IMR-90 (cell line): ENCODE measurements at regions not wholly inside any gene's neighbourhood (a gene's known extent, or its start where the extent isn't known, plus 50 kb on each side); places are given as distances from the start of the nearest gene placed in this dataset.

Experiments
- ATAC-seq: fragments of 200-7000 bp; cut with Tn5 transposase; 2 replicates; pipeline ENCODE4 v1.9.1; 2020; ENCODE audit warnings: low read depth, mild to moderate bottlenecking, moderate library complexity
- BruUV-seq: library from RNA; stranded (reverse); fragments of 400-500 nt; replicated peaks from 2 replicates; lab custom pipeline; 2021; lab: Mats Ljungman, UMichigan
- CTCF ChIA-PET: fragments of 300-600 bp; formaldehyde crosslinking; extraction: SDS; loops from one replicate; lab custom pipeline; 2021; ENCODE audit warnings: antibody characterized with exemption; lab: Yijun Ruan, JAX
- POLR2A ChIA-PET: fragments of 300-600 bp; sonication (Branson Sonifier 250); formaldehyde crosslinking; loops from one replicate; lab custom pipeline; 2022; ENCODE audit warnings: antibody characterized with exemption; ENCODE audit not compliant: unreplicated experiment; lab: Charles Lee
- DNase-seq: peaks from one replicate; pipeline ENCODE4 v3.0.0; 2013
- H2AFZ ChIP-seq: replicated peaks from 2 replicates; pipeline ENCODE3; 2013; ENCODE audit warnings: low read length, mild to moderate bottlenecking; ENCODE audit not compliant: poor library complexity
- H2AK5ac ChIP-seq: 2 replicates; pipeline ENCODE4 v1.6.1; 2013; ENCODE audit warnings: low read depth, low read length, inconsistent platforms
- H2AK9ac ChIP-seq: replicated peaks from 2 replicates; pipeline ENCODE3; 2013; ENCODE audit warnings: mild to moderate bottlenecking, low read depth, low read length, moderate library complexity; ENCODE audit not compliant: poor library complexity
- H2BK120ac ChIP-seq: 2 replicates; pipeline ENCODE4 v1.6.1; 2013; ENCODE audit warnings: low read depth, low read length, inconsistent platforms
- H2BK15ac ChIP-seq: 3 replicates; pipeline ENCODE4 v1.6.1; 2013; ENCODE audit warnings: low read depth, low read length, inconsistent platforms
- H2BK20ac ChIP-seq: 2 replicates; pipeline ENCODE4 v1.6.1; 2013; ENCODE audit warnings: low read depth, mild to moderate bottlenecking, inconsistent platforms, low read length, moderate library complexity
- H2BK5ac ChIP-seq: 2 replicates; pipeline ENCODE4 v1.6.1; 2013; ENCODE audit warnings: mild to moderate bottlenecking, low read depth, low read length, inconsistent platforms; ENCODE audit not compliant: poor library complexity, severe bottlenecking
- H3K14ac ChIP-seq: replicated peaks from 2 replicates; pipeline ENCODE4 v1.6.1; 2013; ENCODE audit warnings: low read depth, low read length, inconsistent platforms
- H3K18ac ChIP-seq: 2 replicates; pipeline ENCODE4 v1.6.1; 2013; ENCODE audit warnings: low read depth, low read length, control low read depth
- H3K23ac ChIP-seq: 2 replicates; pipeline ENCODE4 v1.6.1; 2013; ENCODE audit warnings: low read depth, low read length, inconsistent platforms
- H3K27ac ChIP-seq: 2 replicates; pipeline ENCODE4 v1.5.1; 2013; ENCODE audit warnings: mild to moderate bottlenecking, control low read depth, low read length; ENCODE audit not compliant: insufficient read depth
- H3K27me3 ChIP-seq: 2 replicates; pipeline ENCODE4 v1.6.1; 2013; ENCODE audit warnings: low read length; ENCODE audit not compliant: control insufficient read depth, insufficient read depth
- H3K36me3 ChIP-seq: 2 replicates; pipeline ENCODE4 v1.6.1; 2013; ENCODE audit warnings: low read length, mixed read lengths; ENCODE audit not compliant: control insufficient read depth, insufficient read depth
- H3K4ac ChIP-seq: 2 replicates; pipeline ENCODE4 v1.6.1; 2013; ENCODE audit warnings: low read depth, low read length, inconsistent platforms
- H3K4me1 ChIP-seq: 2 replicates; pipeline ENCODE4 v1.6.1; 2013; ENCODE audit warnings: low read length, mixed read lengths; ENCODE audit not compliant: control insufficient read depth, insufficient read depth
- H3K4me2 ChIP-seq: 2 replicates; pipeline ENCODE4 v1.6.1; 2013; ENCODE audit warnings: low read depth, mild to moderate bottlenecking, control low read depth, low read length, moderate library complexity
- H3K4me3 ChIP-seq: 2 replicates; pipeline ENCODE4 v1.5.1; 2013; ENCODE audit warnings: low read depth, mild to moderate bottlenecking, control low read depth, low read length, moderate library complexity; ENCODE audit not compliant: insufficient read depth
- H3K56ac ChIP-seq: 2 replicates; pipeline ENCODE4 v1.6.1; 2013; ENCODE audit warnings: low read length, inconsistent platforms; ENCODE audit not compliant: insufficient read depth; ENCODE audit errors: extremely low read depth
- H3K79me1 ChIP-seq, 2 experiments: 2 replicates each; pipeline ENCODE4 v1.6.1; 2013; ENCODE audit warnings: low read length in 2 of 2, inconsistent platforms in 1 of 2, low read depth in 1 of 2
- H3K9ac ChIP-seq: 2 replicates; pipeline ENCODE4 v1.6.1; 2013; ENCODE audit warnings: low read depth, low read length, control low read depth
- H3K9me1 ChIP-seq: 2 replicates; pipeline ENCODE4 v1.6.1; 2013; ENCODE audit warnings: low read length, inconsistent platforms; ENCODE audit not compliant: insufficient read depth
- H3K9me3 ChIP-seq: 2 replicates; pipeline ENCODE4 v1.6.1; 2013; ENCODE audit warnings: low read length; ENCODE audit not compliant: control insufficient read depth, insufficient read depth
- H4K20me1 ChIP-seq: 2 replicates; pipeline ENCODE4 v1.6.1; 2013; ENCODE audit warnings: low read length, inconsistent platforms; ENCODE audit not compliant: insufficient read depth
- H4K5ac ChIP-seq: 2 replicates; pipeline ENCODE4 v1.6.1; 2013; ENCODE audit warnings: mild to moderate bottlenecking, low read depth, low read length, control low read depth
- H4K8ac ChIP-seq, 2 experiments: 2 replicates each; pipeline ENCODE4 v1.6.1; 2013; ENCODE audit warnings: low read depth in 2 of 2, low read length in 2 of 2, control low read depth in 1 of 2, inconsistent platforms in 1 of 2
- H4K91ac ChIP-seq: 2 replicates; pipeline ENCODE4 v1.6.1; 2013; ENCODE audit warnings: low read depth, low read length, inconsistent platforms; ENCODE audit not compliant: insufficient read depth
- CEBPB ChIP-seq: IDR thresholded peaks from 2 replicates; pipeline ENCODE4 v1.6.1; 2012; ENCODE audit warnings: low read depth, low read length, improper control_type of control experiment
- CTCF ChIP-seq: conservative IDR thresholded peaks from 2 replicates; pipeline ENCODE4 v1.5.1; 2012; ENCODE audit warnings: mild to moderate bottlenecking, low read depth, low read length, improper control_type of control experiment
- FOS ChIP-seq: fragments of 150-350 bp; IDR thresholded peaks from 2 replicates; pipeline ENCODE4 v1.6.1; 2016; ENCODE audit warnings: low read depth, low read length
- MXI1 ChIP-seq: IDR thresholded peaks from 2 replicates; pipeline ENCODE4 v1.6.1; 2012; ENCODE audit warnings: low read depth, mild to moderate bottlenecking, low read length, moderate library complexity, borderline replicate concordance
- POLR2A ChIP-seq: IDR thresholded peaks from 2 replicates; pipeline ENCODE4 v1.6.1; 2012; ENCODE audit warnings: mild to moderate bottlenecking, low read depth, low read length
- RCOR1 ChIP-seq: IDR thresholded peaks from 2 replicates; pipeline ENCODE4 v1.6.1; 2012; ENCODE audit warnings: mild to moderate bottlenecking, low read length, improper control_type of control experiment; ENCODE audit not compliant: insufficient replicate concordance
- SMC3 ChIP-seq: fragments of 150-350 bp; IDR thresholded peaks from 2 replicates; pipeline ENCODE4 v1.6.1; 2016; ENCODE audit warnings: low read depth, mild to moderate bottlenecking, antibody characterized with exemption, low read length, moderate library complexity
- WGBS, 2 experiments: methylation state at CpG; one replicate each; pipeline versions ENCODE4 v1.1.5 to v1.1.7; 2013; ENCODE audit warnings: missing lambda C conversion rate in 2 of 2; ENCODE audit not compliant: insufficient read length in 1 of 2; ENCODE audit errors: extremely low coverage in 2 of 2; 5-methylcytosine and 5-hydroxymethylcytosine counted together
- dilution Hi-C: fragments of 300-500 bp; cut with HindIII; formaldehyde crosslinking; loops from one replicate; pipeline ENCODE4 v1.14.3; 2018; ENCODE audit warnings: low sequenced_read_pairs; ENCODE audit not compliant: unreplicated experiment
- in situ Hi-C: fragments of 300-500 bp; cut with MboI; formaldehyde crosslinking; loops from 3 replicates; pipeline ENCODE4 v1.14.3; 2019; ENCODE audit warnings: low sequenced_read_pairs, inconsistent platforms, mixed read lengths
- intact Hi-C: fragments of 100-400 bp; cut with micrococcal nuclease; formaldehyde crosslinking; loops from 2 replicates; pipeline ENCODE4 v1.10.0; 2022
- TF ChIP-seq, protein P1 (sequence below): fragments of 150-350 bp; IDR thresholded peaks from 2 replicates; pipeline ENCODE4 v1.6.1; 2016; ENCODE audit warnings: low read depth, mild to moderate bottlenecking, low read length, moderate library complexity, borderline replicate concordance
- TF ChIP-seq, protein P2 (sequence below): fragments of 150-350 bp; IDR thresholded peaks from 2 replicates; pipeline ENCODE4 v1.6.1; 2017; ENCODE audit warnings: mild to moderate bottlenecking, antibody characterized with exemption, low read length, low read depth

DNA sequence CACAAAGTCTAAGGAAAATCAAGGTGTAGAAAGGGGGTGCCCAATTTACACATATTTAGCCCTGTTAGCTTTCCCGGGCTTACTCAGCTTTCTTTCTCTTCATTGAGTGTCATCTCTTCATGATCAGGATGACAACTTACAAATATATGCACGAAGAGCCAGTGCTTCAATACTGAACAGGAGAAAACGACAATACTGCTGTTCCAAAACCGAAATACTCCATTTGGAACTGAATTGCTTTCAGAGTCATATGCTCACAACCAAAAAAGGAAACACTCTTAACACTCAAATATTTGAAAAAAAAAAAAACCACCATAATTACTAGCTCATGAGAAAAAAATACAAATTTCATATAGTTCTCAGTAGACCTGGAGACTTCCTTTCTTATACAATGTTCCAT lies 272.1 kb upstream of the DUSP10 start:
- Histone ChIP-seq H3K23ac (no peak overlapping the region), H3K56ac (no peak overlapping the region), H3K9ac (no peak overlapping the region), H3K9me1 (no peaks in the 10 kb centered on the region), H2AK9ac (no peak overlapping the region), H3K4me1 (no peaks in the 10 kb centered on the region), H3K18ac (no peak overlapping the region), H3K4me2 (no peak overlapping the region), H3K4ac (no peak overlapping the region), H4K5ac (no peak overlapping the region), H2AK5ac (no peak overlapping the region), H3K14ac (no peak overlapping the region), H3K27ac (no peak overlapping the region), H2AFZ (no peak overlapping the region), H2BK120ac (no peak overlapping the region), H3K79me1 (no peaks in the 10 kb centered on the region), H4K20me1 (no peaks in the 10 kb centered on the region), H3K36me3 (no peaks in the 10 kb centered on the region), H2BK5ac (no peak overlapping the region), H3K27me3 (no peaks in the 10 kb centered on the region), H2BK15ac (no peak overlapping the region), H4K91ac (no peak overlapping the region), H4K8ac (no peak overlapping the region), H3K4me3 (no peak overlapping the region), H2BK20ac (no peak overlapping the region), H3K9me3 (peaks cover 4% of the 10 kb centered on the region)
- ATAC-seq (no peak), DNase-seq (no peak)
- TF ChIP-seq MXI1 = no peak
- no peak for TF ChIP-seq FOS
- TF ChIP-seq, protein P1, sequence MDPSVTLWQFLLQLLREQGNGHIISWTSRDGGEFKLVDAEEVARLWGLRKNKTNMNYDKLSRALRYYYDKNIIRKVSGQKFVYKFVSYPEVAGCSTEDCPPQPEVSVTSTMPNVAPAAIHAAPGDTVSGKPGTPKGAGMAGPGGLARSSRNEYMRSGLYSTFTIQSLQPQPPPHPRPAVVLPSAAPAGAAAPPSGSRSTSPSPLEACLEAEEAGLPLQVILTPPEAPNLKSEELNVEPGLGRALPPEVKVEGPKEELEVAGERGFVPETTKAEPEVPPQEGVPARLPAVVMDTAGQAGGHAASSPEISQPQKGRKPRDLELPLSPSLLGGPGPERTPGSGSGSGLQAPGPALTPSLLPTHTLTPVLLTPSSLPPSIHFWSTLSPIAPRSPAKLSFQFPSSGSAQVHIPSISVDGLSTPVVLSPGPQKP = no peak
- no peak for TF ChIP-seq SMC3
- TF ChIP-seq CTCF = no peak
- TF ChIP-seq, protein P2, sequence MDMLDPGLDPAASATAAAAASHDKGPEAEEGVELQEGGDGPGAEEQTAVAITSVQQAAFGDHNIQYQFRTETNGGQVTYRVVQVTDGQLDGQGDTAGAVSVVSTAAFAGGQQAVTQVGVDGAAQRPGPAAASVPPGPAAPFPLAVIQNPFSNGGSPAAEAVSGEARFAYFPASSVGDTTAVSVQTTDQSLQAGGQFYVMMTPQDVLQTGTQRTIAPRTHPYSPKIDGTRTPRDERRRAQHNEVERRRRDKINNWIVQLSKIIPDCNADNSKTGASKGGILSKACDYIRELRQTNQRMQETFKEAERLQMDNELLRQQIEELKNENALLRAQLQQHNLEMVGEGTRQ = no peak
- no peak for TF ChIP-seq CEBPB
- TF ChIP-seq POLR2A = no peak
- TF ChIP-seq RCOR1 = no peak
- dilution Hi-C loops (no loop called here), in situ Hi-C loops (no loop called here), intact Hi-C loops (no loop called here)
- ChIA-PET CTCF (no interaction called here), POLR2A (no interaction called here)
- WGBS, 2 experiments = 100% methylated on average over 1 of the region's 4 CpGs; no CpG with 5 or more reads in 1 of the 2 experiments
- BruUV-seq = no TSS peak
